GM18873 (cell line): ENCODE measurements at regions not wholly inside any gene's neighbourhood (a gene's known extent, or its start where the extent isn't known, plus 50 kb on each side); places are given as distances from the start of the nearest gene placed in this dataset.

Experiments
- ATAC-seq: cut with Tn5 transposase; IDR thresholded peaks from one replicate; pipeline ENCODE4 v1.9.1; 2021; ENCODE audit warnings: mild to moderate bottlenecking, moderate library complexity, moderate number of reproducible peaks; ENCODE audit not compliant: unreplicated experiment, low FRiP score

- ATAC-seq: no peak
These were observed 167.8 kb downstream of the RAB28 start for GRCh38 chr4:13316354-13316753.

GRCh38 chr4:13313856-13314255 is 170.3 kb downstream of the RAB28 start:
- ATAC-seq: no peak

GRCh38 chr4:13312264-13312663 is 171.9 kb downstream of the RAB28 start:
- ATAC-seq: no peak

- ATAC-seq: no peak
These were observed 174.4 kb downstream of the RAB28 start for GRCh38 chr4:13309751-13310150.

GRCh38 chr4:13306356-13306755 is 177.8 kb downstream of the RAB28 start:
- no peak for ATAC-seq

GRCh38 chr4:13302876-13303275 is 181.3 kb downstream of the RAB28 start:
- ATAC-seq: no peak

GRCh38 chr4:13299343-13299742 is 184.8 kb downstream of the RAB28 start:
- no peak for ATAC-seq

- ATAC-seq: no peak
These were observed 185.5 kb downstream of the RAB28 start for GRCh38 chr4:13298655-13299054.

- no peak for ATAC-seq
These were observed 187.2 kb downstream of the RAB28 start for GRCh38 chr4:13296986-13297385.

- no peak for ATAC-seq
These were observed 189.1 kb downstream of the RAB28 start for GRCh38 chr4:13294961-13295605.

- ATAC-seq: no peak
These were observed 191.8 kb downstream of the RAB28 start for GRCh38 chr4:13292372-13292771.

GRCh38 chr4:13289391-13289790 is 194.7 kb downstream of the RAB28 start:
- no peak for ATAC-seq

GRCh38 chr4:13285336-13285735 is 198.8 kb downstream of the RAB28 start:
- no peak for ATAC-seq

- ATAC-seq: no peak
These were observed 199.2 kb downstream of the RAB28 start for GRCh38 chr4:13284932-13285331.

- no peak for ATAC-seq
These were observed 207.8 kb downstream of the RAB28 start for GRCh38 chr4:13276357-13276756.

- ATAC-seq: no peak
These were observed 215.4 kb downstream of the RAB28 start for GRCh38 chr4:13268703-13269102.

GRCh38 chr4:13268165-13268564 is 216.0 kb downstream of the RAB28 start:
- no peak for ATAC-seq

- no peak for ATAC-seq
These were observed 217.0 kb downstream of the RAB28 start for GRCh38 chr4:13267091-13267490.

- ATAC-seq: no peak
These were observed 217.5 kb downstream of the RAB28 start for GRCh38 chr4:13266687-13267086.

- ATAC-seq: no peak
These were observed 220.1 kb downstream of the RAB28 start for GRCh38 chr4:13263967-13264525.

GRCh38 chr4:13262816-13263215 is 221.3 kb downstream of the RAB28 start:
- ATAC-seq: no peak

- ATAC-seq: no peak
These were observed 222.5 kb downstream of the RAB28 start for GRCh38 chr4:13261486-13262257.
